Right kidney (tissue), 1 donor: ENCODE measurements at regions not wholly inside any gene's neighbourhood (a gene's known extent, or its start where the extent isn't known, plus 50 kb on each side); places are given as distances from the start of the nearest gene placed in this dataset.

ENCODE experiments used
- DNase-seq: peaks from one replicate; pipeline ENCODE4 v3.0.0-alpha.2; 2016

- DNase-seq: no peak
These were observed 260.0 kb downstream of the FAT3 start for GRCh38 chr11:92484570-92484969.

GRCh38 chr11:92489826-92490399, 265.3 kb downstream of the FAT3 start:
- no peak for DNase-seq

GRCh38 chr11:92492372-92492771, 267.8 kb downstream of the FAT3 start:
- DNase-seq: no peak

GRCh38 chr11:92495107-92495793, 270.6 kb downstream of the FAT3 start:
- no peak for DNase-seq

- no peak for DNase-seq
These were observed 275.8 kb downstream of the FAT3 start for GRCh38 chr11:92500453-92500852.

- DNase-seq: no peak
These were observed 276.6 kb downstream of the FAT3 start for GRCh38 chr11:92501066-92501739.

- DNase-seq: no peak
These were observed 279.4 kb downstream of the FAT3 start for GRCh38 chr11:92504004-92504403.

- DNase-seq: no peak
These were observed 279.9 kb downstream of the FAT3 start for GRCh38 chr11:92504534-92504933.

- no peak for DNase-seq
These were observed 281.1 kb downstream of the FAT3 start for GRCh38 chr11:92505689-92506088.

- no peak for DNase-seq
These were observed 282.3 kb downstream of the FAT3 start for GRCh38 chr11:92506809-92507336.

- DNase-seq: no peak
These were observed 286.0 kb downstream of the FAT3 start for GRCh38 chr11:92510591-92510990.

- no peak for DNase-seq
These were observed 287.0 kb downstream of the FAT3 start for GRCh38 chr11:92511522-92512203.

GRCh38 chr11:92512204-92512569, 287.6 kb downstream of the FAT3 start:
- no peak for DNase-seq

- DNase-seq: no peak
These were observed 299.0 kb downstream of the FAT3 start for GRCh38 chr11:92523611-92524010.

- no peak for DNase-seq
These were observed 299.9 kb downstream of the FAT3 start for GRCh38 chr11:92524542-92524941.

GRCh38 chr11:92527467-92527866, 302.8 kb downstream of the FAT3 start:
- no peak for DNase-seq

GRCh38 chr11:92528001-92528400, 303.4 kb downstream of the FAT3 start:
- DNase-seq: no peak

- no peak for DNase-seq
These were observed 306.6 kb downstream of the FAT3 start for GRCh38 chr11:92531065-92531739.

GRCh38 chr11:92533657-92534335, 309.2 kb downstream of the FAT3 start:
- no peak for DNase-seq

- no peak for DNase-seq
These were observed 312.3 kb downstream of the FAT3 start for GRCh38 chr11:92536883-92537282.

- no peak for DNase-seq
These were observed 315.5 kb downstream of the FAT3 start for GRCh38 chr11:92540096-92540495.
